Activated CD4-positive, alpha-beta T cell treated with anti-CD3 and anti-CD28 coated beads for 24 hours (primary cell): ENCODE measurements at regions not wholly inside any gene's neighbourhood (a gene's known extent, or its start where the extent isn't known, plus 50 kb on each side); places are given as distances from the start of the nearest gene placed in this dataset.

Experiments used
- DNase-seq, 2 donors: peaks; one replicate each; pipeline ENCODE4 v3.0.0-alpha.2; 2020; ENCODE audit warnings: low read depth in 2 of 2

DNA sequence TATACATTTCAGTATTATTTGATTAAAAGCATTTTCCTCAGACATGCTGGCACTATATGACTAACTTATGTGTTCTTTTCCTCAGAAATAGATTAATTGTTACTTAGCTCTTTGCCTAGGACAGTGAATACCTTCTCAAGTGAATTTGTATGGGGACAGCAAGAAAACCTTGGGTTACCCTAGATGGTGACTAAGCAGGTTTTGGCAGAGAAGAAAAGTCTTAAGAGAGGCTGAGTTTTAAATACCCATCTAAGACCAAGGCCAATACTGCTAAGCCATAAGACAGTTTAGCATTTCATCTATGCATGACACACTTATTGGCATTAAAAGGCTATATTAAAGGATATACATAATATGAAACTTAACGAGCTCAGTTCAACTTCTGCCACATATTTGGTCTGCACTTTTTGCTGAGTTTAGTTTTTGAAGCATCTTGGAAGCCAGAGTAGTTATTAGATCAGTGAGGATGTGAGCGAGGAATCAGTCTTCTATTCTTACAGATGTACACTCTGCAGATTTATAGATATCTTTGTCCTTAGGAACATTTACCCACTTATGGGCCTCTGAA is 54.6 kb upstream of the FAM3C start:
- DNase-seq, result no peak

DNA sequence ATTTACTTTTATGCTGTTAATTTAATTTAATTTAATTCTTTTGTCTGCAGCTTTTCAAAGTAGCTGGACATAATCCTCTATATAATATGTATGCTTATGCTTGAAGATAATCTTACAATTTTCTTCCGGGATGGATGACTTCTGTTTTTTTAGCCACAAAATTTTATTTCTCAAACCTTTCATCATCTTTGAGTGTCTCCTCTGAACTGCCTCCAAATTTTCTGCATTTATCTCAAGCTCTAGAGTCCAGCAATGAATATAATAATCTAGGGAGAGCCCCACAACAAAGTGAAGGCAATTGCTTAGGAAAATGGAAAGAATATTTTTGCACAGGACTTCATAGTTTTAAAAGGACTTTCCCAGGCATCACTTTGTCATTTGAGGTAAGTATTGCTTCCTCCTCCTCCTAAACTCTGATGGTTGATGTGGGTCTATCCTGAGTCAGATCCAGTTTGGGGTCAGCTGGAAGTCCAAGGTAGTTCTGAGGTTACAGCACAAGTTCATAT is 53.7 kb upstream of the FAM3C start:
- DNase-seq, result no peak

DNA sequence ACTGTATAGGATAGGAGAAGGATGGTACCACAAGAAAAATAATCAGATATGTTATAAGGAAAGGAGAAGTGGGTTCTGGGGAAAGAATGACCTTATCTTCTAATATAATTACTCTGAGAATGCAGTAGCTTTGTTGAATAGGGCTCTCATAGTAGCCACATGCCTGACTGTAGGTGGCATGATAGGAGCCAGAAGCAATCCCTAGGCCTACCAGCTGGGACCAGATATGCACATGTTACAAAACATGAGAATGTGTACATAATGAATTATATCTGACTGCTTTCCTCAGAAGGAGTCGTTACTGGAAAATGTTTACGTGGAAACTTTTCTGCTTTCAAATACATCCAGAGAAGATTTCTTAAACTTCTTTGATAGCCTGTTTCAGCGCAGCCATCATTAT is 53.2 kb upstream of the FAM3C start:
- DNase-seq, result no peak

DNA sequence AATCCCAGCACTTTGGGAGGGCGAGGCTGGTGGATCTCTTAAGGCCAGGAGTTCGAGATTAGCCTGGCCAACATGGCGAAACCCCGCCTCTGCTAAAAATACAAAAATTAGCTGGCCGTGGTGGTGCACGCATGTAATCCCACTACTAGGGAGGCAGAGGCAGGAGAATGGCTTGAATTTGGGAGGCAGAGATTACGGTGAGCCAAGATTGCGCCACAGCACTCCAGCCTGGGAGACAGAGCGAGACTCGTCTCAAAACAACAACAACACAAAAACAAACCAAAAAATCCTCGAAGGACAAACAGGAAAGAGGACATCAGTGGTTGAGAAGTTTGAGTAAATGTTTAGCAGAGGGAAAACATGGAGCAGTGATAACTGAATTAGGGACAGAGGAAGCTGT is 52.3 kb upstream of the FAM3C start:
- DNase-seq, result no peak

DNA sequence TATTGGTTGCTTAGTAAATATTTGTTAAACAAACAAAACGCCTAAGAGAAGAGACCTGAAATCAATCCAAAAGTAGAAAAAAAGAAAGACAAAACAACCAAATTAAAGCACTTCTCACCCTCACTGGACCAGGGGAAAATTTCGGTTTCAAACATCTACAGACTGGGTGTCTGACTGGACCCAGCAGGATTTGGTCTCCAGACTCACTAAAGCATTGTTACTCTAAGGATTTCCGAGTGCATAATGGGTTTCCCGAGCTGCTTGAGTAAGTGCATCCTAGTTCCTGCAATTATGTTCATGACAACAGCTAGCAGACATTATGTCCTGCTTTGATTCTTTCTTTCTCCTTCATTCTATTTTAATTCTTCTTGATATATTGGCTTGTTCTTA is 51.8 kb upstream of the FAM3C start:
- DNase-seq, result no peak

DNA sequence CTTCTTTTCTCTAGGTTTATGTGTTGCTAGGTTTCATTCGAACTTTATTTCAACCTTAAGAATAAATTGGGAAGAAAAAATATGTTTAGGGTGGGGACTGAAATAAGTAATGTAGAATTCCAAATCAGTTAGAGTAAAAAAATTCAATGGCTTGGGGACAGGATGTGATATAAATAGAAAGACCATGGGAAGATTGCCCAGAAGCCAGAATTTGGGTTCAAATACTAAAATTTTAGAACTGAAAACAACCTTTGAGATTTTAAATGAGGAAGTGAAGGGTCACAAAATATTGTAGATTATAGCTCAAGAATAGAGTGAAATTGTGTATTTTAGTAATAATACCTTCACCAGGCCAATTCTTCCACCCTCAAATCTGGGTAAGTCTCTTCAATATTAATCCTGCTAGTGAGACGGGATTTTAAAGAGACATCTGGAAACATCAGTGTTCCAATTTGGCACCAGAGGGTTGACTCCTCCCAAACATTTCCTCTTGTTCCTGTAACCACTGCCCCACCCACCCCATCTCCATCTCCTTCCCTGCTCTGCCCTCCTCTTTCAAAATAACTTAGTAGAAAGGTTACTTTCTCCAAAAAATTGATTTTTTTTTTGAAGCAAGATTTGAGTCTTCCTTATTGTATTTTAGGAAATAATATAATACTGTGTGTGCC is 51.3 kb upstream of the FAM3C start:
- DNase-seq, result no peak

DNA sequence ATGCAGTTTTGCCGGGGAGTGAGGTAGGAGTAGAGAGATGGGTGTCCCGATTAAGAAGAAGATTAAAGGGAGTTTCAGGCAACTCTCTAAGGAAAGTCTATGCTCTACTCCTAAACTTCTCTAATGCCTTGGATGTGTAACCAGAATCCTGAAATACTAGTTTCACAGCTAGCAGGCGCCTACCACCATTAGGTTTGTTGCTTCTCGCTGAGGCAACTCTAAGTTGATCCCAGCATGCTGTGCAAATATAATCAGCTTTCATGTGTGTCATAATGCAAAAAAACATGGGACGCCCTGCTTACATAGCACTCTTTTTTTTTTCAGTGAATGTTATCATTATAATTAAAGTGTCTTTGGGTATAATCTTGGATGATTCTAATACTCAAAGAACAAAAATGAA is 50.4 kb upstream of the FAM3C start:
- DNase-seq, result no peak
